Right ventricle myocardium superior (tissue), 1 donor: ENCODE measurements at regions not wholly inside any gene's neighbourhood (a gene's known extent, or its start where the extent isn't known, plus 50 kb on each side); places are given as distances from the start of the nearest gene placed in this dataset.

ENCODE experiments used
- ATAC-seq: fragments of 200-7000 bp; cut with Tn5 transposase; one replicate; pipeline ENCODE4 v1.9.1; 2020; ENCODE audit warnings: mild to moderate bottlenecking; ENCODE audit not compliant: poor library complexity
- DNase-seq: peaks from one replicate; pipeline ENCODE4 v3.0.0-alpha.2; 2020
- intact Hi-C: fragments of 100-400 bp; cut with DNase I; formaldehyde crosslinking; loops from one replicate; pipeline ENCODE4 v1.11.2; 2022
- donor health status: DM: no; HTN: yes; CAD: no; lungs with severe emphysema.

DNA sequence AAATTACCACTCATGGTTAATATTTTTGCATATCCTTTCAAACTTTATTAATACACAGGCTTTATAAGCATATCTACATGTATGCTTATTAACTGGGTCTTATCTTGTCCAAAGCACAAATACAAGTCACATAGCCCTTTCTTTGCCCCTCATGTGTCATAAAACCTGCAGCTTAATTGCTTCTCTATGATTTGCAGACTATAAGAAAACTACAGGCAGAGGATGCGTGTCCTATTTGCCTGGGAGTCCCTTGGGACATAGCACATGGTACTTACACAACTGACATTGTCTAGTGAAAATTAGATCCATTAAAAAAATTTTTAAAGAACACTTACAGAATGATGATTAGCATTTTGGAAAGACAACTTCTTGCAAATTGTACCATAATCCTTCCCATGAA is 190.5 kb upstream of the PLEKHA5 start:
- ATAC-seq: no peak
- intact Hi-C loops: no loop called here
- DNase-seq: no peak

DNA sequence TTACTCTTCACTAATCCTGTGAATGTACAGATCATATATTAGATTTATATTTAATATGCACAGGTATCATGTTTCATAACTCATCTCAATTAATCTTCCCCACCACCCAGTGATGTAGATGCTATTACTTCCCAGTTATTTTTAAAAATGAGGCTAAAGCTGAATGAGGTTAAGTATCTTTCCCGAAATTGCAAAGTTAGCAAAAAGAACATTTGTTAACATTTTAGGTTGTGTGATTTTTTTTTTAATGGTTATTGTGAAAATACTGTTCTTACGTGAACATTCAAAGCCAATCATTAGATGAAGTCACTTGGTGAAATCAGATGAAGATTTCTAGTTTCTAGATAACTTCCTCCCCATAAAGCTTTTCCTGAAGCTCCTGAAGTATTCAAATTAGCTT is 186.9 kb upstream of the PLEKHA5 start:
- ATAC-seq: no peak
- no peak for DNase-seq
- intact Hi-C loops: no loop called here

DNA sequence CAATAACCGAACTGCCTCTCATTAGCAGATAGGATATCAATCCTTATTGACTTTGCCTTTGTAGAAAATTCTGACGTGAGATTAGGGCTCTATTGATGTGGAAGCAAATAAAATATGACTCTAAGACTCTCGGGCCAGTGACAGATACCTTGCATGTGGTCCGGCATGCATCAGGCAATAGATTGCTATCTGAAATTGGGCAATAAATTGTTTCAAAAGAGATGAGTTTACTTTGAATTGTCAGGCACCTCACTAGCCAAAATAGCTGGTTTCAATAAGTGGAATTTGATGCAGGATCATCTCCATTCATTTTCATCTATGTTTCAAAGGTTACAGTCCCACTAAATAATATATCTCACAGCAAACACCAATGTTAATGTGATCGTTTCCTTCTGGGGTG is 186.3 kb upstream of the PLEKHA5 start:
- no peak for DNase-seq
- intact Hi-C loops: no loop called here
- ATAC-seq: no peak

DNA sequence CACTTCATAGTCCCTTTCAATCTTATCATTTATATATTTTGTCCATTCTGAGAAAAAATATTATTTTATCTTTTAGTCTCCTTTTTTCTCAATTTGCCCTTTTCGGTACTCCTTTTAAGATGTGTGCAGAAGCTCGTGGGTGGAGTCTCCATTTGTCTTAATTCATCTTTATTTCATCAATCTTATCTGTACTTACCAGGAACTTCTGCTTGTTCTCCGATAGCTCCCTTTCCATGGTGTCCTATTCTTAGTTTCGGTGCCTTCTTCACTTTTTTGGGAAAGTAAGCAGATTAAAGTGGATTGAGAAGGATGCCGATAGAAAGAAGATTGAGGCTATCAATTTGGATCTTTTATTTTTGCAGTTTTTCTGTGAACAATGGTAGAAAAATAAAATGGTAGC is 183.4 kb upstream of the PLEKHA5 start:
- intact Hi-C loops: no loop called here
- no peak for DNase-seq
- ATAC-seq: no peak

DNA sequence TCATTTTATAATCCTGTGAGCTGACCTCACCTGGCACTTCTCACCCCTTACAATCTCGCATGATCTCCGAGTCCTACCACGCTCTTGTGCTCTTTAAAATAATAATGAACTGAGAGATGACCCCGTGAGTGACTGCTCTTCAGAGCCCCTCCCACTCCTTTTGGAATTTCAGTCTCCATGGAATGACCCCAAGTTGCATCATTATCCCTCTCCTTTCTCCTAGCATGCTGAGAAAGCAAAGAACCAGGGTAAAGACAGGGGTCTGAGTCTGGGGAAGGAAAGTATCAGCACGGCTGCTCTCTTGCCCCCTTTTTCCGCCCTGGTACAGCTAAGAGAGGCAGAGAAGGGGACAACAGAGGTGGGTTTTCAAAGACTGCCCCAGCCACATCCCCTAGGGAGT is 178.3 kb upstream of the PLEKHA5 start:
- ATAC-seq (no peak), DNase-seq (no peak)
- intact Hi-C loops: no loop called here

DNA sequence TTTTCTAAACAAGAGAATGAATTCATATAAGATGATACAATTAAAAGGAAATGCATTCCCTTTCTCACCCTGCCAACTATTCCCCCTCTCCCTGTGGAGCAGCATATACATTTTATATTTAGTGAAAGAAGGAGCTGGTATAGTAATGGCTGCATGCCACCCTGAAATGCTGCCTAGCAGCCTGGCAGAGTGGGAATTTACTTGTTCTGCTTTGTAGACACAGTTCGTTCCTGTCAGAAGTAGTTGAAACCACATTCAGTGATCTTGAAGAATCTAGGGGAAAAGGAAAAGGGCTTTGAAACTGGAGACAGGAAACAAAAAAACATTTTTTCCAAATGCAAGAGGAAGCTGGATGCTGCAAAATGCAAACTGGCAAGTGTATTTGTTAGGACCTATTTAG is 176.0 kb upstream of the PLEKHA5 start:
- ATAC-seq: no peak
- intact Hi-C loops: no loop called here
- no peak for DNase-seq

DNA sequence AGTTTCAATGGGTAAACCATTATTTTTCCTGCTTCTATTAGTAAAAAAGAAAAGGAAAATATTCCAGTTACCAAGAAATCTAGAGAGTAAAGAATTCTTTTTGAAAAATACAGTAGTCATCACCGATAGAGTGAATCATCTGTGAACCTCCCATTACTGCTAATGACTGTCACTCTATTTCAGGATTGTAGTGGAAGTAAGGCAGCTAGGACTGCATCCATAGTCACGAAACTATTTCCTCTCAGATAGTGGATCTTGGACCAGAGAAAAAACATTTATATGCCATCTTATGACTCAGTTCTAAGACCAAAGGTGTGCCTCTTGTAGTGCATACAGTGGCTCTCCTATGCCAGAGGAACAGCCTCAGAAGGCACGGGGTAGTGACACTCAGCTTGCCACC is 173.9 kb upstream of the PLEKHA5 start:
- ATAC-seq: no peak
- intact Hi-C loops: no loop called here

DNA sequence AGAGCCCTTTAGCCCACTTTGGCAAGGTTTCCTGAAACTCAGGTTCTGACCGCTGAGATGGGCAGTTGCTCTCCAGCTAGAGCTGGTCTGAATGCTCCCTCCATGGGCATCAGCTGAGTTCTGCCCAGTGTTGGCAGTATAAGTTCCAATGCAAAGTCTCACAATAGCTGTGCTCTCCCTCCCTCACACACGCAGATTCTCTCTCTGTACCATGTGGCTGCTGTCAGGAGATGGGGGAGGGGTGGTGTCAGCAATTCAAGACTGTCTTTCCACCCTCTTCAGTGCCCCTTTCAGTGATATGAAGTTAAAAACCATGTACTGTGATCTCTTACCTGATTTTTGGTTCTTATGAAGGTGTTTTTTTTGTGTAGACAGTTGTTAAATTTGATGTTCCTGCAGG is 164.3 kb upstream of the PLEKHA5 start:
- ATAC-seq: no peak

More for the DNA sequence above, 173.9 kb upstream of the PLEKHA5 start:
- DNase-seq: no peak

DNA sequence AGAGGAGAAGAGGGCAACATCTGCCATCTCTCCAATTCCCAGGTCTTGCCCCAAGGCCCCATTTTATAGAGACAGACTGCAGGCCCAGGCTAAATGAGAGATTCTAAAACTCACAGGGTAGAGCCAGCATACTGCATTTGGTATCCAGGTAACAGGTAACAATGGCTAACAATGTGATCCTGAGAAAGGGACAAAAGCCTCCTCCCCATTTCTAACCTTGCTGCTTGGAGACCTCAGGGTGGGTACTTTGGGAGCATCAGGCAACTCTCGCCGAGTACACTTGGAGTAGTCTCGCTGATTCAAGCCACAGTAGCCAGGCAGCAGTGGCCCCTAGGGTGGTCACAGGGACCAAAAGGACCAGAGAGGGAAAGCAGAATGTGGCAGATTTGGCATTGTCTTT is 162.6 kb upstream of the PLEKHA5 start:
- ATAC-seq (no peak), DNase-seq (no peak)
- intact Hi-C loops: no loop called here

More for the DNA sequence above, 164.3 kb upstream of the PLEKHA5 start:
- DNase-seq: no peak
- intact Hi-C loops: no loop called here

DNA sequence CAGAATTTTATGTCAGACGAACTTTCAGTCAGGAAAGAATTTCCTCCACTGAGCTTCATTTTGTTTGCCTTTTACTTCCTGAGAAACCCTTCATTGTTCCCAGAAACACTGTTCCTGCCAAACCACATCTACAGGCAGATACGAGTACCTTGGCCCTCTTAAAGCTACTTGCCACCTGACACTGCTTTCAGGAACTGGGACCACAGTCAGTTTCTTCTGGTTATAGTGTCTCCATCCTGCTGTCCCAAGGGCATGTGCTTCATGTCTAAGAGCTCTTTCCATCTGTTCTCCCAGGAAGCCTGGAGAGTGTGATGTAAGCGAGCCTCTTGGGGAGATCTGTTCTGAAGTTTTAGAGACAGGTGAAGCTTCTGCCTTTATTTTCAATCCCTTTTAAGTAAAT is 161.7 kb upstream of the PLEKHA5 start:
- ATAC-seq (no peak), DNase-seq (no peak)
- intact Hi-C loops: no loop called here

DNA sequence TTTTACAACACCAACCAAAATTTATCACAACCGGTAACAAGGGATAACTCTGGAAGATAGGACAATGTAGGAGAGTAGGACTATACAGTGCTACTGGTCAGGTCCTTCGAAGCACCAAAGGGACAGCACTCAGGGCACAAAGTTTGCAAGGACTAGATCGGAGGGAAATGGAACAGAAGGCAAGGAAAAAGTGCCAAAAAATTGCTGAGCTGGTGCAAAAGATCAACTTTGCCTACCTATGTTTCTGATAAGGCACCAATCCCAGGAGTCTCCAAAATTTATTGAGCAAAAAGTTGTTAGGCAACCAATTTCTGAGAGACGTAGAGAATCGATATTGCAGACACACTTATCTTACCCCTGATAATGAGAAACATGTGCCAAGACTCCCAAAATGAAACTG is 160.0 kb upstream of the PLEKHA5 start:
- ATAC-seq: no peak
- no peak for DNase-seq
- intact Hi-C loops: no loop called here

DNA sequence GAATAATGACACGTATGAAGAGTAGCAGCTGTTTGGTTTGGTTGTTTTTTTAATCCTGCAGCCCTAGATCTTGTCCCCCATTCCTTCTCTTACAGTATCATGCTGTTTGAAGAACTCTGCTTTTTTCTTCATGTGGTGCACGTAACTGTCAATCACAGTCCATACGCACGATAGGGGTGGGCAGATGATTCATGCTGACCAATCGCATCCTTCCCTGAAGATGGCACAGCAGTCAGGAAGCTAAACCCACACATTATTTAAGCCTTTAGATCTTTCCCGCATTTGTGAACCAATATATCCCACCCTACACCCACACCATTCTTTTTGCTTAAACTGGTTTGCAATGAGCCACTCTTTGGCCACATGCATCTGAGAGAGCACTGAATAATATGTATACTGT is 158.9 kb upstream of the PLEKHA5 start:
- intact Hi-C loops: no loop called here
- ATAC-seq (no peak), DNase-seq (no peak)

DNA sequence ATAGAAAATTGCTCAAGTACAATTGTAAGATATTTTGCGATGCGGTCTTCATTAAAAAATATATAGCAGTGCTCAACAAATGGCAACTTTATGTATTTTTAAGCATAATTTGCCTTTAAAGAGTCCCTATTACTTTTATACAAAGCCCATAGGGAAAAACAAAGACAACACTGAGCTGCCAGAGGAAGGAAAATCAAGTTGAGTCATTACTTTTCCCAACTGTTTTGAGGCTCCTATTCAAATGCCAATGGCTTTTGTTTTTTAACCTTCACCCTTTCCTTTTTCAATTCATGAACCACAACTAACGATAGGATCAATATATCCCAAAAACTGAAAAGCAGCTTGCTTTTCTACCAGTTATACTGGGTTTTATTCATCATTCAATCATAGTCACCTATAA is 157.6 kb upstream of the PLEKHA5 start:
- intact Hi-C loops: no loop called here
- DNase-seq (no peak), ATAC-seq (no peak)

DNA sequence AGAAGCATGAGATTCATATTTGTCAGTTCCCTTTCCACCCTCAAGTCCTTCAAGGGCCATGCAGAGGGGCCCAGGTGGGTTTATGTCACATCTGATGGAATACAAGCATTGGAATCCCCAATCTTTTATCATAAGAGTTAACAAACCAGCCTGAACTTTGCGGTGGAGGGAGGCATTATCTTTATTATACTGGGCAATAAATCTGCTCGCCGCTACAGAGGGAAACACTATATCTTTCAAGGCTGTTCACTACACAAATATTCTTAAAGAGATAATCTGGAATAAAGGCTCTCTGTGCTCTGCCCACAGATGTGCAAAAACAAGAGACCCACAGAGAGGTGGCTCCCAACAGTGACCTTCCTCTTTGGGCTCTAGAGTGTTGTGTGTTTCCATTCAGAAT is 153.6 kb upstream of the PLEKHA5 start:
- intact Hi-C loops: no loop called here
- ATAC-seq (no peak), DNase-seq (no peak)

DNA sequence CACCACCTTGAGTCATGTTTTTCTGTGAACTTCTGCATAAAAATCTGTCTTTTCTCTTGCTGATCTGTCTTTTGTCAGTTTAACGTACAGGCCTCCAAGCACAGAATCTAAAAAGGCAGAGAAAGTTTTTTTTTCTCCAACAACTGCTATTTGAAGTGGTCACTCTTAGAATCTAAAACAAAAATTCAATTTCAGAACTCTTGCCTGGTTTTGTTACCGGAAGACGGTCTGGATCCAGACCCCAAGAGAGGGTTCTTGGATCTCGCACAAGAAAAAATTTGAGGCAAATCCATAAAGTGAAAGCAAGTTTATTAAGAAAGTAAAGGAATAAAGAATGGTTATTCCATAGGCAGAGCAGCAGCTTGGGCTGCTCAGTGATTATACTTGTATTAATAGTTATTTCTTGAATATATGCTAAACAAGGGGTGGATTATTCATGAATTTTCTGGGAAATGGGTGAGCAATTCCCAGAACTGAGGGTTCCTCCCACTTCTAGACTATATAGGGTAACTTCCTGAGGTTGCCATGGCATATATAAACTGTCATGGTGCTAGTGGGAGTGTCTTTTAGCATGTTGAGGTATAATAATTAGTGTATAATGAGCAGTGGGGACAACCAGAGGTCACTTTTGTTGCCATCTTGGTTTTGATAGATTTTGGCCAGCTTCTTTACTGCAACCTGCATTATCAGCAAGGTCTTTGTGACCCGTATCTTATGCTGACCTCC is 150.0 kb upstream of the PLEKHA5 start:
- ATAC-seq: peak; percentile 51
- intact Hi-C loops: no loop called here
- no peak for DNase-seq

DNA sequence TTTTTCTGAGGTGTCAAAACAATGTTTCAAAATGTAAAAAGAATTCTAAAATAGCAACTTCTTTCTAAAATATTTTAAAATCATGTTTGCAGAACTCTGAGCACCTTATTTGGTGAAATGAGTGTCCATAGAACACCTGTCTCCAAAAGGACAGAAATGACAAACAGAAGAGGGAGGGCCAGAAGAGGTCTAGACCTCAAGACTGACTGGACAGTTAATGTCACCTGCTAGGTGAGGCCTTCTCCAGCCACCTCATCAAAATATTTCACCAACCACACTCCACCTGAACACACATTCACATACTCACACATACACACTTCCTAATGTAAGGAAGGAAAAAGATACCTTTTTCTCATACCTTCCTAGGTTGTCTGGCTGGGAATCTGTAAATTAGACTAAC is 147.8 kb upstream of the PLEKHA5 start:
- intact Hi-C loops: no loop called here
- ATAC-seq: no peak
- DNase-seq: no peak

DNA sequence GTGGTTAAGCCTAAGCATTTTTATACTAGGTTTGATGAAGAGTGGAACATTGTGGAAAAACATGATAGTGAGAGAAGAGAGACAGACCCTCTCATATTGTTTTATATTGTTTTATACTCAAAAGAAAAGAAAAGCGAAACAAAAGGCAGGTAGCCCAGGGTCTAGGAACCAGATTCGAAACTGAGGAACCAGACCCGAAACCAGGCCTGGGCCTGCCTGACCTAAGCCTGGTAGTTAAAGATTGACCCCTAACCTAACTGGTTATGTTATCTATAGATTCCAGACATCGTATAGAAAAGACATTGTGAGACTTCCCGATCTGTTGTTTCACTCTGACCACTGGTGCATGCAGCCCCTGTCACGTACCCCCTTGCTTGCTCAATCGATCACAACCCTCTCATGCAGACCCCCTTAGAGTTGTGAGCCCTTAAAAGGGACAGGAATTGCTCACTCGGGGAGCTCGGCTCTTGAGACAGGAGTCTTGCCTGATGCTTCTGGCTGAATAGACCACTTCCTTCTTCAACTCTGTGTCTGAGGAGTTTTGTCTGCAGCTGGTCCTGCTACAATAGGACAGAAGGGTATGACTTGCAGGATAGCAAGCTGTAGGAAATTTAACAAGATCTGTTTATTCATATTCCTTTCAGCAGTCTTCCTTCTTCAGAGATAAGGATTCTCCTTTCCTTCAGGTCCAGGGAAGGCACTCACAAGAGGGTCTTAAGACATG is 147.1 kb upstream of the PLEKHA5 start:
- intact Hi-C loops: no loop called here
- DNase-seq (no peak), ATAC-seq (no peak)

DNA sequence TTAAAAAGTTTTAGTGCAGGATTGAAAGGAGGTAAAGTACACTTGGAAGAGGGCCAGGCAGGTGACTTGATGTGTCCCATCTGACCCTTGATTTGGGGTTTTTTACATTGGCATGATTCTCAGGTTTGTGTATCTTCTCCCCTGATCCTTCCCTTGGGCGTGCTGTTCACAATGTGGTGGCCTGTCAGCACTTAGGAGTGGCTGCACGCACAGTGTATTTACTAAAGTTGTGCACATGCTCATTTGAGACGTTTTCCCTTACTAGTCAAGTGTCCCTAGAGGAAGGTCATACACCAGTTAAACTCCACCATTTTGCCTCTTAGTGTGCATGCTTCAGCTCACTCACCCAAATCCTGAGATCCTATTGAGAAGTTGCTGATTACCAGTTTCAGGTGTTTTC is 145.7 kb upstream of the PLEKHA5 start:
- no peak for ATAC-seq
- intact Hi-C loops: no loop called here
- no peak for DNase-seq

DNA sequence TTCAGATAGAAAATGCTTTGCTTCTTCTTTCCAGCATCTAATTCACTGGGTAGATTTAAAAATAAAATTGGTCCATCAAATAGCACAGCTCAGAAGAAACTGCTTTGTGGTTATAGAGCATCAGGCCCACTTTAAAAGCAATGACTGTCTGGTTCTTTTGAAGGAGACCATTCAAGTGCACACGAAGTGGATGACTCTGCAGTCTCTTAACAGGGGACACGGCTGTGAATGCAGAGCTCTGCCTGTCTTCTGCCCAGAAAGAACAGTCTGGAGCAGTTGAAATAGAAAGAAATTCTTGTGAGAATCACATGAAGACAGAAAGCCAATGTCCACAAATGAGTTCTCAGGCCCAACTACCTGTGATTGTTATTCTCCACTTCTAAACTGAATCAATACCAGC is 138.7 kb upstream of the PLEKHA5 start:
- ATAC-seq (peak; percentile 36), DNase-seq (no peak)
- intact Hi-C loops: no loop called here

DNA sequence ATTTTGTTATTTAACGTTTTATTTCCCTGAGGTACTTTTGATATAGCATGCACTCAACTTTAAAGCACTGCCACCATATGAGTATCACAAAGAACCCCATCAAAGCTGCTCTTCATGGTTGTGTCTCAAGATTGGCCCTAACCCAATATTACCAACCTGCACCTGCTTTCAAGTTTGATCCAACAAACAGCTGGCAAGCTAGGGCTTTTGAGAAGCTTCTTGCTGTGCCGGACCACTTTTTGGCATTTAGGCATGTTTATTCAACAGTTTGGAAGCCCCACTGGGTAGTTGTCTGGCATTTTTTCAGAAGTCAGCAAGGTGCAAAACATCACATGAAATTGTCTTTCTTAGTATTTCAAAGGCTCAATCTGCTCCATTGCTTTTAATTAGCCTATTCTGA is 137.2 kb upstream of the PLEKHA5 start:
- DNase-seq: no peak
- ATAC-seq: no peak
- intact Hi-C loops: no loop called here
